Tibial artery (tissue), 4 donors: ENCODE measurements at regions not wholly inside any gene's neighbourhood (a gene's known extent, or its start where the extent isn't known, plus 50 kb on each side); places are given as distances from the start of the nearest gene placed in this dataset.

Experiments used
- DNase-seq, 2 donors: peaks; one replicate each; pipeline ENCODE4 v3.0.0-alpha.2; 2019
- H3K27ac ChIP-seq, 2 donors: fragments of 200-600 bp; sonication (generic) in 1 of 2; 1 replicate in 1 of 2; 2 replicates in 1 of 2; pipeline ENCODE4 v1.5.1; 2018 to 2019; ENCODE audit warnings: mild to moderate bottlenecking in 1 of 2
- H3K27me3 ChIP-seq, 2 donors: fragments of 200-600 bp; sonication (generic) in 1 of 2; one replicate each; pipeline versions ENCODE4 v1.5.1 to v1.6.0; 2016 to 2019
- H3K36me3 ChIP-seq, 3 donors: fragments of 200-600 bp; sonication (generic) in 2 of 3; one replicate each; pipeline ENCODE4 v1.5.1; 2016 to 2019; ENCODE audit warnings: mild to moderate bottlenecking in 2 of 3
- H3K4me1 ChIP-seq, 4 donors: fragments of 200-600 bp; sonication (generic) in 2 of 4; 1 replicate in 3 of 4; 2 replicates in 1 of 4; pipeline ENCODE4 v1.5.1; 2016 to 2019
- H3K4me3 ChIP-seq, 2 donors: fragments of 200-600 bp; sonication (generic) in 1 of 2; 1 replicate in 1 of 2; 2 replicates in 1 of 2; pipeline ENCODE4 v1.5.1; 2018 to 2019; ENCODE audit warnings: mild to moderate bottlenecking in 2 of 2
- H3K9me3 ChIP-seq, 3 donors: fragments of 200-600 bp; sonication (generic) in 1 of 3; one replicate each; pipeline ENCODE4 v1.5.1; 2016 to 2019
- intact Hi-C: fragments of 100-400 bp; cut with DNase I; formaldehyde crosslinking; loops from one replicate; pipeline ENCODE4 v1.15.0; 2023; ENCODE audit warnings: low total_unique reads
- TF ChIP-seq, protein P1 (sequence below), 2 experiments: fragments of 200-600 bp in 1 of 2; fragments of 450-650 bp in 1 of 2; IDR thresholded peaks; one replicate each; pipeline ENCODE4 v1.5.1; 2017 to 2019; ENCODE audit warnings: antibody characterized with exemption in 2 of 2, mild to moderate bottlenecking in 1 of 2, moderate library complexity in 1 of 2

DNA sequence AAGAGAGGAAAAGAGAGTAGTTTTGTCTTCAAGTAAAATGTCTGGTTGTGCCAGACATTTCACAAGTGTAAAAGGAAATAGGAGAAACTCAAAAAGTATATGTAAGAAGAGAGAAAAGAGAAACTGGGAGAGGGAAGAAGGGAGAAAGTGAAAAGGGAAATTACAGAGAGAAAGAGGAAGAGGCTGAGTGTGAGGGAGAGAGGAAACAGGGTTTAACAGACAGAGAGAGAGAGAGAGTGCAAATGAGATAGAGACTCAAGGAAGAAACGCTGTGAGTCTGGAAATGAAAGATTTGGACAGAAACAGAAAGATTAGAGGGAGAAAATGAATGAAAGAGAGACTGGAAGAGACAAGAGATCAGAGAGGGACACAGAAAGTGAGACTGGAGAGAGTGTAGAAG lies 806.2 kb downstream of the PLA2G4A start:
- TF ChIP-seq, protein P1, sequence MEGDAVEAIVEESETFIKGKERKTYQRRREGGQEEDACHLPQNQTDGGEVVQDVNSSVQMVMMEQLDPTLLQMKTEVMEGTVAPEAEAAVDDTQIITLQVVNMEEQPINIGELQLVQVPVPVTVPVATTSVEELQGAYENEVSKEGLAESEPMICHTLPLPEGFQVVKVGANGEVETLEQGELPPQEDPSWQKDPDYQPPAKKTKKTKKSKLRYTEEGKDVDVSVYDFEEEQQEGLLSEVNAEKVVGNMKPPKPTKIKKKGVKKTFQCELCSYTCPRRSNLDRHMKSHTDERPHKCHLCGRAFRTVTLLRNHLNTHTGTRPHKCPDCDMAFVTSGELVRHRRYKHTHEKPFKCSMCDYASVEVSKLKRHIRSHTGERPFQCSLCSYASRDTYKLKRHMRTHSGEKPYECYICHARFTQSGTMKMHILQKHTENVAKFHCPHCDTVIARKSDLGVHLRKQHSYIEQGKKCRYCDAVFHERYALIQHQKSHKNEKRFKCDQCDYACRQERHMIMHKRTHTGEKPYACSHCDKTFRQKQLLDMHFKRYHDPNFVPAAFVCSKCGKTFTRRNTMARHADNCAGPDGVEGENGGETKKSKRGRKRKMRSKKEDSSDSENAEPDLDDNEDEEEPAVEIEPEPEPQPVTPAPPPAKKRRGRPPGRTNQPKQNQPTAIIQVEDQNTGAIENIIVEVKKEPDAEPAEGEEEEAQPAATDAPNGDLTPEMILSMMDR (IDR thresholded peaks at IDR 0.05): no peak
- no peak overlapping the region for H3K27ac ChIP-seq
- intact Hi-C loops: no loop called here
- H3K27me3 ChIP-seq: no peaks in the 10 kb centered on the region
- no peaks in the 10 kb centered on the region for H3K4me1 ChIP-seq
- no peaks in the 10 kb centered on the region for H3K9me3 ChIP-seq
- H3K4me3 ChIP-seq: no peak overlapping the region
- DNase-seq: no peak
- no peaks in the 10 kb centered on the region for H3K36me3 ChIP-seq

DNA sequence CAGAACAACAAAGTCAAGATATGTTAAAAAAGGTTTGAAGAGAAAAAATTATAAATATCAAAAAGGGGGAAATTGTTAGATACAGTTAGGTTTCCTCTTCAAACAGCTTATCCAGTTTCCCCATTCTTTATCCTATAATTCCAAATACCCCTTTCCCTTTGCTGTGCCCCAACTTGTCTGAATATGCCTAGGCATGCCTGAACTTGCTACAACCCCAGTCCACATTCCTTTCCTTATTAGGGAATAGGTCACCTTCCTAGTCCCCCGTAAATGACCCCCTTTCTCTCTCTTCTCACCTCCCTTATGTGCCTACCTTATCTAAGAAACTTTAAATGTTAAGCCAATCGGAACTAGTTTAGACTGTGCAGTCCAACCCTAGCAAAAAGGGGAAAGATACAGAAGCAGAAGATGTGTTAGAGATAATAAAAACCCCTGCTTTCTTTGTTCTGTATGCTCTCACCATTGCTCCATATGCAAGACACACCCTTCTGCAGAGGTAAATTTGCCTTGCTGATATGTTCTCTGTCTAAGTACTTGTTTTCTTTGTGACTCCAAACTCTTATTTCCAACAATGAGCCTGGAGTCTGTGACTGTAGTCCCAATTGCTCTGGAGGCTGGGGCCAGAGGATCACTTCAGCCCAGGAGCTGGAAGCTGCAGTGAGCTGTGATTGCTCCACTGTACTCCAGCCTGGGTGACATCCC lies 810.1 kb downstream of the PLA2G4A start:
- intact Hi-C loops: no loop called here
- TF ChIP-seq, protein P1 (IDR thresholded peaks at IDR 0.05): no peak

DNA sequence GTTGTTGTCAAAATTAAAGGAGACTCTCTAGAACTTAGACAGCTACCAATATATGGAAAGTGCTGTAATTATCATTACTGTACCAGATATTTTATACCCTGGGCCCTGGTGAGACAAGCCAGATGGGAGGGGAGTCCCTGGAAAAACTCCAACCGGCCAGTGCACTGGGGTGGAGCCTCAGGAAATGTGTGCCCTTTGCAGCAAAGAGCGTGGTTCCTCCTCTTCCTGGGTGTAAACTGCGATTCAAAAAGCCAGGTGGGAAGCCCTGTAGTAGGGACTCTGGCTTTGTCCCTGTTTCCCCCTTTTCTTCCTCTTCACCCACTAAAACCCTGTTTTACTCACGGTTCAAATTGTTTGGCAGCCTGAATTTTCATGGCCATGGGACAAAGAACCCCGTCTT lies 812.3 kb downstream of the PLA2G4A start:
- intact Hi-C loops: no loop called here
- TF ChIP-seq, protein P1 (IDR thresholded peaks at IDR 0.05): no peak
- no peak overlapping the region for H3K4me3 ChIP-seq
- H3K36me3 ChIP-seq: no peaks in the 10 kb centered on the region
- no peaks in the 10 kb centered on the region for H3K4me1 ChIP-seq
- H3K9me3 ChIP-seq: no peaks in the 10 kb centered on the region
- no peak for DNase-seq
- H3K27me3 ChIP-seq: no peaks in the 10 kb centered on the region
- H3K27ac ChIP-seq: no peak overlapping the region

More for the DNA sequence above, 810.1 kb downstream of the PLA2G4A start:
- no peaks in the 10 kb centered on the region for H3K9me3 ChIP-seq
- no peak for DNase-seq
- H3K4me3 ChIP-seq: no peak overlapping the region
- no peak overlapping the region for H3K27ac ChIP-seq
- H3K27me3 ChIP-seq: no peaks in the 10 kb centered on the region
- no peaks in the 10 kb centered on the region for H3K36me3 ChIP-seq
- H3K4me1 ChIP-seq: no peaks in the 10 kb centered on the region

DNA sequence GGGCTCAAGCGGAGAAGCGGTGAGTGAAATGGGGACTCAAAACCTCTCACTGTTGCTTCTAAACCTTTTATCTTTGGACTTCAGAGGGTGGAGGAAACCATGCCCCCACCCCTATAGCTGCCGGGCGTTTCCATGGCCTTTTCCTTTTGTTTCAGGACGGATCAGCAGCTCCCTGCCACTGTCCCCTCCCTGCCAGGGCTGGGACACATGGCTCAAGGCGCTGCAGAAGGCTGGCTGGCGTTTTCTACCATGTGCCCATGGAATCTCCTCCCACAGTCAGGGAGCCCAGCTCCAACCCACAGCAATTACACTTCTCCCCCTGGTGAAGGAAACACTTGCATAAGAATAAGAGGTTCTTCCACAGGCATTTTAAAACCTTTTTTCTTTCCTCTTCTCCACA lies 812.7 kb downstream of the PLA2G4A start:
- no peak overlapping the region for H3K4me3 ChIP-seq
- H3K36me3 ChIP-seq: no peaks in the 10 kb centered on the region
- no peak overlapping the region for H3K27ac ChIP-seq
- H3K9me3 ChIP-seq: no peaks in the 10 kb centered on the region
- DNase-seq: no peak
- TF ChIP-seq, protein P1 (IDR thresholded peaks at IDR 0.05): no peak
- intact Hi-C loops: no loop called here
- H3K27me3 ChIP-seq: no peaks in the 10 kb centered on the region
- no peaks in the 10 kb centered on the region for H3K4me1 ChIP-seq

DNA sequence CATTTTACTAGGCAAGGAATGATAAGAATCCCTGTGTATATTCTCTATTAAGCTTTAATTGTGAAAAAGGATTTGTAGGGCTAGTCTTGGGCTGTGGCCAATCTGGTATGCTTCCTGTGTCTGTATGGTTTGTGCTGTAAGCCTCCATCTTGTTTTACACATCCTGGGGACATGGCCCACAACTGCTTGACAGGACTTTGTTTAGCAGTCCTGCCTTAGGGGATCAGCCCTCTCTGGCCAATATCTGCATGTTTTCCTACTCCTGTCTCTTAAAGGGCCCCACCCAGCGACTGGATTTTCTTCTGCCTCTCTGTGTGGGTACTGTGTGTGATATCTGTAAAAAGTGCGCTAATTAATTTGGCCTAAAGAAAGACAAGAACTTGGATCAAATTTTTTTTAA lies 813.2 kb downstream of the PLA2G4A start:
- Histone ChIP-seq H3K4me3 (no peak overlapping the region), H3K4me1 (no peaks in the 10 kb centered on the region), H3K27ac (no peak overlapping the region), H3K36me3 (no peaks in the 10 kb centered on the region), H3K27me3 (no peaks in the 10 kb centered on the region), H3K9me3 (no peaks in the 10 kb centered on the region)
- no peak for DNase-seq
- TF ChIP-seq, protein P1 (IDR thresholded peaks at IDR 0.05): no peak
- intact Hi-C loops: no loop called here

DNA sequence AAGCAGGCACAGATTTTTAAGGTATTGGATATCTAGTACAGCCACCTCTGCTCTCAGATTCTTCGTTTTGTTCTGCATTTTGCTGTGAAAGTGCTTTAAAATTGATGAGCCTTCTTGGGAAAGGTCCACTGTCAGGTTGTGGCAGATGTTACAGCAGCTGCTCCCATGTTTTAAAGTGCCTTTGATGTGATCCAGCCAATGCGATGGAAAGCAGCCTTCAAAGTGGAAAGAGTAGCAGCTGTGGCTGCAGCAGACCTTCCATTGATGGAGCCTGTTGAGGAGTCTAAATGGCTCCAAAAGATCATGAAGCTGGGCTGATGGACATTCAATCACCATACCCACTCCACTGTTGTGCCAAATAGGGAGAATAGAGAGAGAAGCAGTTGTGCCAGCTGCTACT lies 816.9 kb downstream of the PLA2G4A start:
- H3K9me3 ChIP-seq: no peaks in the 10 kb centered on the region
- no peak for DNase-seq
- H3K27ac ChIP-seq: no peak overlapping the region
- H3K36me3 ChIP-seq: no peaks in the 10 kb centered on the region
- H3K4me1 ChIP-seq: no peaks in the 10 kb centered on the region
- H3K4me3 ChIP-seq: no peak overlapping the region
- intact Hi-C loops: no loop called here
- no peaks in the 10 kb centered on the region for H3K27me3 ChIP-seq
- TF ChIP-seq, protein P1 (IDR thresholded peaks at IDR 0.05): no peak
